HG03439 (cell line): ENCODE measurements at regions not wholly inside any gene's neighbourhood (a gene's known extent, or its start where the extent isn't known, plus 50 kb on each side); places are given as distances from the start of the nearest gene placed in this dataset.
"Not testable (repeated sequence)": the region's sequence is repeated elsewhere in the genome, so short reads cannot be mapped to it uniquely, and the experiment has no call there.

Source experiments
- ATAC-seq: cut with Tn5 transposase; IDR thresholded peaks from one replicate; pipeline ENCODE4 v1.9.1; 2021; ENCODE audit warnings: mild to moderate bottlenecking, moderate library complexity; ENCODE audit not compliant: unreplicated experiment

GRCh38 chr10:84698989-84699388, 370.6 kb downstream of the CCSER2 start:
- no peak for ATAC-seq

GRCh38 chr10:84700668-84701369, 372.4 kb downstream of the CCSER2 start:
- ATAC-seq, result no peak

- no peak for ATAC-seq
Measured at GRCh38 chr10:84701370-84701720, 373.0 kb downstream of the CCSER2 start.

DNA sequence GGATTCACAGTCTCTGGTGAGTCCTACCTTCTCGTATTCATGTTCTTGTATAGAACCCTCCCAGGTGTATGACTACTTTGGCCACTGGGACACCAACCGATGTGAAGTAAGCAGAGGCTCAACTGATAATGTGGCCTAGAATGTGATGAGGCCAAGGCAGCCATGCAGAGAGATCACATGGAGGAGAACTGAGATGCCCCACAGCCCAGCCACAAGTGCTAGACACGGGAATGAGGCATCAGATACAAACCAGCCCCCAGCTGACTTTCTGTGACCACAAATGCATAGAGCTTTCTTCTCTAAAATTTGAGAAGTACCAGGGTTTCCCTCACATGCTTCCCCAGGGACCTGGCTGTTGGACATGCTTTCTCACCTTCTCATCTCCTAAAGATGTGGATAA, 375.7 kb downstream of the CCSER2 start:
- no peak for ATAC-seq

DNA sequence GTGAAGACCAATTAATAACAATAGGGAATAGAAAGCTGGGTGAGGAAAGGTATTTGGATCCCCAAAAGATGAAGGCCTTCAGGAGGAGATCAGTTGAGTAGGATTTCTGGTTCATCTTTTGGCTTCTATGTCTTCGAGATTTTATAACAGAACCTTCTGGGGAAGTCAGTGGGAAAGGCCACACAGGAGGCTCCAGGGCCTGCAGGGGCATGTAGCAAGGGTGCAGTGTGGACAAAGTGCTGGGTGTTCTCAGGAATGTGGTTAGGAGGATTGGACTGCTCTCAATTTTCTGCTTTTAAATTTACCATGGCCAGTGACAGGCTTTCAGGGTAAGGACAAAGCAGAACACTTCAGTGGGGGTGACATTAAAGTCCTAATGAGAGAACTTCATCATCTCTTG, 378.0 kb downstream of the CCSER2 start:
- no peak for ATAC-seq

DNA sequence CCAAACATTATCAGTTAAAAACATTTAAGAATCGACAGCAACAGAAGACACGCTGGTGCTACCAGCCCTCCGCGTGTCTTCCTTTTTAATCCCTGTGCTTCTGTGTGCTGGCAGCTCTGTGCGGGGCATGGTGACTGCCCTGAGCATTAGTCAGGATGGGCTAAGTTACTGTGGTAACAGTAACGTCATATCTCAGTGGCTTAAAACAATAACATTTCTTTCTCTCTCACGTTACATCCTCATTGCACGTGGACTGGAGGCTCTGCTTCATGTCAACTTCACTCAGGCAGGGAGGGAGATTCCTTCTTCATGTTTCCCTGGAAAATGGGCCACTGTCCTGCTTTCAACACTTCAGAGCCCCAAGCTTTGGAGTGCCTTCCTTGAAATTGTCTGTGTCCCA, 378.5 kb downstream of the CCSER2 start:
- no peak for ATAC-seq

DNA sequence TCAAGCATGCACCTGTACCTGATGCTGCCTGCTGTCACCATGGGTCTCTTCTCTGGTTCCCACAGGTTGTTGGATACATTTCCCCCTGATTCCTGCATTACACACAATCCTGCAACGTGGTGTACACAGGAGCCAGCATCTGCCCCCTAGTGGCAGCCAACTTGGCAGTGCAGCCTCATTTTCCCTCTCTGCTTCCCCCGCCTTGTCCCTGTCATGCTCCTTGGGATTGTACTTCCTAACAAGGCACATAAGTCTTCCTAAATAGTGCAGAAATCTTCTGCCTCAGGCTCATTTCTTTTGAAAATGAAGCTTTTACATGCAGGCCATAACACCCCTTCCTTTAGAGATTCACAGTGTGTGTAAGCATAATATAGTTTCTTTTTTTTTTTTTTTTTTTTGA, 387.5 kb downstream of the CCSER2 start:
- peak; percentile 64 for ATAC-seq

GRCh38 chr10:84718877-84719616, 390.7 kb downstream of the CCSER2 start:
- no peak for ATAC-seq

GRCh38 chr10:84719687-84720086, 391.3 kb downstream of the CCSER2 start:
- no peak for ATAC-seq

DNA sequence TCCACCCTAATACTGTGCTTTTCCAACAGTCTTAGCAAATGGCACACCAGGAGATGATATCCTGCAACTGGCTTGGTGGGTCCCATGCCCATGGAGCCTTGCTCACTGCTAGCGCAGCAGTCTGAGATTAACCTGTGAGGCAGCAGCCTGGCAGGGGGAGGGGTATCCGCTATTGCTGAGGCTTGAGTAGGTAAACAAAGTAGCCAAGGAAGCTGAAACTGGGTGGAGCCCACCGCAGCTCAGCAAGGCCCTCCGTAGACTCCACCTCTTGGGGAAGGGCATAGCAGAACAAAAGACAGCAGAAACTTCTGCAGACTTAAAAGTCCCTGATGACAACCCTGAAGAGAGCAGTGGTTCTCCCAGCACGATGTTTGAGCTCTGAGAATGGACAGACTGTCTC, 399.0 kb downstream of the CCSER2 start:
- ATAC-seq, result no peak

GRCh38 chr10:84739126-84739525, 410.7 kb downstream of the CCSER2 start:
- ATAC-seq, result not testable (repeated sequence)

- no peak for ATAC-seq
Measured at GRCh38 chr10:84739641-84740040, 411.3 kb downstream of the CCSER2 start.

GRCh38 chr10:84743483-84743882, 415.1 kb downstream of the CCSER2 start:
- no peak for ATAC-seq

DNA sequence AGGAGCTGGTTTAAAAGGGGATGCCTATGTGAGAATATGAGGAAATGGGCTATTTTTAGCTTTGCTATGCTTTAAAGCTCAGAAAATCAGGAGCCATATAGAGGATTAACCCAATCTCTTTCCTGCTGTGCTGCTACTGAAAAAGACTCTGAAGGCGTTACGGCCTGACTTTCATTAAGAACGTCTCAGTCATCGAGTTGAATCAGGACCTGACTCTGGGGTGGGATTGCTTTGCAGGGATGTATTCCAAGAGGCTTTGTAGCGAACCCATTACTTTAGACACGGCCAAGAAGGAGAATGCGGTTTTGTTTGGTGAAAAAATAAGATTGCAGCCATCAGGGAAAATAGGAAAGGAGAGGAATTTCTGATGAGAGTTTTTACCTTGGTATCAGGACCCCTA, 426.9 kb downstream of the CCSER2 start:
- ATAC-seq, result no peak

GRCh38 chr10:84756653-84757052, 428.3 kb downstream of the CCSER2 start:
- not testable (repeated sequence) for ATAC-seq

DNA sequence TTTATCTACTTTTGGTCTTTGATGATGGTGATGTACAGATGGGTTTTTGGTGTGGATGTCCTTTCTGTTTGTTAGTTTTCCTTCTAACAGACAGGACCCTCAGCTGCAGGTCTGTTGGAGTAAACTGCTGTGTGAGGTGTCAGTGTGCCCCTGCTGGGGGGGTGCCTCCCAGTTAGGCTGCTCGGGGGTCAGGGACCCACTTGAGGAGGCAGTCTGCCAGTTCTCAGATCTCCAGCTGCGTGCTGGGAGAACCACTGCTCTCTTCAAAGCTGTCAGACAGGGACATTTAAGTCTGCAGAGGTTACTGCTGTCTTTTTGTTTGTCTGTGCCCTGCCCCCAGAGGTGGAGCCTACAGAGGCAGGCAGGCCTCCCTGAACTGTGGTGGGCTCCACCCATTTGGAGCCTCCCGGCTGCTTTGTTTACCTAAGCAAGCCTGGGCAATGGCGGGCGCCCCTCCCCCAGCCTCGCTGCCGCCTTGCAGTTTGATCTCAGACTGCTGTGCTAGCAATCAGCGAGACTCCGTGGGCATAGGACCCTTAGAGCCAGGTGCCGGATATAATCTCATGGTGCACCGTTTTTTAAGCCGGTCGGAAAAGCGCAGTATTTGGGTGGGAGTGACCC, 433.7 kb downstream of the CCSER2 start:
- ATAC-seq, result not testable (repeated sequence)

DNA sequence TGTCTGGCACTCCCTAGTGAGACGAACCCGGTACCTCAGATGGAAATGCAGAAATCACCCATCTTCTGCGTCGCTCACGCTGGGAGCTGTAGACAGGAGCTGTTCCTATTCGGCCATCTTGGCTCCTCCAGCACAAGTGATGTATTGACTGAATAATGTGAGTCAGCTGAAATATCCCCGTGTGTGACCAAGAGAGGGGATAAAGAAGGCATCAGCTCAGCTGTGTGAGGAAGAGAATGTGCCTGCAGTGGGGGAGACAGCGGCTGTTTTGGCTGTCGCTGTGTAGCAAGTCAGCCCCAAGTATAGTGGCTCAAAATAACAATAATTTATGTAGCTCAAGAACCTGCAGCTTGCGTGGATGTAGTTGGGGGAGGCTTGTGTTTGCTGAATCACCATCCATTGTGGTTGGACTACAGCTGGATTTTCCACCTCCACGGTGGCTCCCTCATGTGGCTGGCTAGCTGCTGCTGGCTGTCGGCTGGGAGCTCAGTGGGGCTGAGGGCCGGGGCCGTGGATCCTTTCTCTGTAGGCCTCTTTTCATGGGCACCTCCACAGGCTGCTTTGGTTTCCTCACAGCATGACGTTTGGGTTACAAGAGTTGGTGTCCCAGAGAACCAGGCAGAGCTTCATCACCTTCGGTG, 434.5 kb downstream of the CCSER2 start:
- ATAC-seq, result no peak

DNA sequence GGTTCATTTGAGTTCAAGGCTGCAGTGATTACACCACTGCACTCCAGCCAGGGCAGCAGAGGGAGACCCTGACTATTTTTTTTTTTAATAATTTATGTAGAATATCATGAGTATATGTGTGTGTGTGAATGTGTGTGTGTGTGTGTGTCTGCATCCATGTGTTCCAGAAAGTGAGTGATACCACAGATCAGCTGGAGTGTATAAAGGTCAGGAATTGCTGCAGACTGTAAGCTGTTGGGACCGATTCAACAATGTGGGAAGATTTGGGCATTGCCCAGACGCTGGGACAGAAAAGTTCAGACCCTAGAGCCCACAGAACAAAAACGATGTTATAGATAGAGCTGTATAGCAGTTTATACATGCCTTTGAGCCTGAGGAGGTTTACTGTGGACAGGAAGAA, 435.6 kb downstream of the CCSER2 start:
- ATAC-seq, result no peak

GRCh38 chr10:84765086-84765485, 436.7 kb downstream of the CCSER2 start:
- no peak for ATAC-seq

DNA sequence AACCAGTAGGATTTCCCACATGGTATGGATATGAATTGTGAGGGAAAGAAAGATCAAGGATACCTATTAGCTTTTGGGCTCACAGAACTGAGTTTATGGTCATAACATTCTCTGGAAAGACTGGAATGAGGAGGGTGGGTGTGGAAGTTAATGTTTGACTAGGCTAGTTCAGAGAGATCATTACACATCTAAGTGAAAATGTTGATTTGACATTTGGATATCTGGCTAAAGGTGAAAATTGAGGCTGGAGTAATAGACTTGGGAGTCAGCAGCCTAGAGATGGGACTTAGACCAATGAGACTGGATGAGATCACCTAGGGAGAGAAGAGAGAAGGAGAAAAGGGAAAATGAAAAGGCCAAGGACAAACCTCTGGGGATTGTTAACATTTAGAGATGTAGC, 437.3 kb downstream of the CCSER2 start:
- no peak for ATAC-seq

- ATAC-seq, result no peak
Measured at GRCh38 chr10:84766923-84767322, 438.5 kb downstream of the CCSER2 start.

DNA sequence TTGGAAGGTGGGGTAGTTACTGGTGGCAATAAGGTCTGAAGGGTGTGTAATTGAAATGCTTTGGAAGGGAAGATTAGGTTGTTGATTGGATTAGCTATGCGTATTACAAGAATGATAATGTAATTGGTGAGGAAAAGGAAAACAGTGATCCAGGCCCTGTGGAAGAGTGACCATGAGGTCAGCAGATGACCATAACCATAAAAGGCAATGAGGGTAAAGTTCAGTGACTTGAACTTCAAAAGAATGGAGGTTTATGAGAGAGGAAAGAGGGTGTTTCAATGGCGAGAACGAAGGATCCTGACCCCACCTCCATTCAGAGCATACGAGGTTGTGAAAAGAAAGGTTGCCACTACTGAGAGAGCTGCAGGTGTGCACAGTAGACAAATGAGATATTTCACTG, 439.7 kb downstream of the CCSER2 start:
- ATAC-seq, result no peak
